Retina (tissue), 1 donor: ENCODE measurements at regions not wholly inside any gene's neighbourhood (a gene's known extent, or its start where the extent isn't known, plus 50 kb on each side); places are given as distances from the start of the nearest gene placed in this dataset.

Experiments used
- DNase-seq: peaks from one replicate; pipeline ENCODE4 v3.0.0-alpha.2; 2016

DNA sequence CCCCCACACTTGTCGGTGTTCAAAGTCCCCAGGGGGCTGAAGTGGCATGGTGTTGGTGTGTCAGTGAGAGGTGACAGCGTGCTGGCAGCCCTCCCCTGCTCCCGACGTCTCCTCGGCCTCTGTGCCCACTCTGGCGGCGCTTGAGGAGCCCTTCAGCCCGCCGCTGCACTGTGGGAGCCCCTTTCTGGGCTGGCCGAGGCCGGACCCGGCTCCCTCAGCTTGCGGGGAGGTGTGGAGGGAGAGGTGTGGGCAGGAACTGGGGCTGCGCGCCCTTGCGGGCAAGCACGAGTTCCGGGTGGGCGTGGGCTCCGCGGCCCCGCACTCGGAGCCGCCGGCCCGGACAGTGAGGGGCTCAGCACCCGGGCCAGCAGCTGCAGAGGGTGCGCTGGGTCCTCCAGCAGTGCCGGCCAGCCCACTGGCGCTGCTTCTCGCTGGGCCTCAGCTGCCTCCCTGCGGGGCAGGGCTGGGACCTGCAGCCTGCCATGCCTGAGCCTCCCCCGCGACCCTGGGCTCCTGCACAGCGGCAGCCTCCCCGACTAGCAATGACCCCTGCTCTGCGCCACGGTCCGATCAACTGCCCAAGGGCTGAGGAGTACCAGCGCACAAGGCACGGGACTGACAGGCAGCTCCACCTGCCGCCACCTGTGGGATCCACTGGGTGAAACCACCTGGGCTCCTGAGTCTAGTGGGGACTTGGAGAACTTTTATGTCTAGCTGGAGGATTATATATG is 224.1 kb upstream of the RIOK2 start:
- no peak for DNase-seq

DNA sequence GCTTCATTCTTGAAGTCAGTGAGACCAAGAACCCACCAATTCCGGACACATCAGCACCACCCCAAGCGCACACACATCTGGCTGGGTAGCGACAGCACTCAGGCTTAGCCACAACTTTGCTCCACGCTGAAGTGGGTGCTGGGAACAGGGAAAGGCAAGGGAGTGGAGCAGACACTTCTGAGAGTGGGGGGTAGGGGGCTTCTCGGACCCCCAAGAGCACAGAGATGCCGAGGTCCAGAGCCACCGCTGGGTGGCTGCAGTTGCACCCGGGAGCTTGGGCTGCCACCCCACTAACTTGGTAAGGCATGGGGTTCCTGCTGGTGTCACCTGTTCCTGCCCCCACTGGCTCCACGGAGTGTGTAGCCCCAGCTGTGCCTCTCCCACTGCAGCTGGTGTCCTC is 225.3 kb upstream of the RIOK2 start:
- no peak for DNase-seq

DNA sequence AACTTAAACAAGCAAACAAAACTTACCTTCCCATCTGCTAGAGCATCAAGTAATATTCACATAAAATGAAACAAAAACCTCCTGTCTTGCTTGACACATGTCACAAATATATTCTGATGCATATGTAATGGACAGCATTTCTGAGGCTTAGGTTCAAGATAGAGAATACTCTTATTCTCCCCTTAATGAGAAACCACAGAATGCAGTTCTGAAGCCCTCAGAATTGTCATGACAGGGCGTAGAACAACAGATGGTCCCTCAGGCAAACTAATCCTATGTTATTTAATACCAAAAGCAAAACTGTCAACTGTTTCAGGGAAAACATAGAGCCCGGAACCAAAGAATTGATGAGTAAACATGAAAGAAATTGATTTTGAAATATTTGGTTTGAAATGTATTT is 229.9 kb upstream of the RIOK2 start:
- DNase-seq: no peak

DNA sequence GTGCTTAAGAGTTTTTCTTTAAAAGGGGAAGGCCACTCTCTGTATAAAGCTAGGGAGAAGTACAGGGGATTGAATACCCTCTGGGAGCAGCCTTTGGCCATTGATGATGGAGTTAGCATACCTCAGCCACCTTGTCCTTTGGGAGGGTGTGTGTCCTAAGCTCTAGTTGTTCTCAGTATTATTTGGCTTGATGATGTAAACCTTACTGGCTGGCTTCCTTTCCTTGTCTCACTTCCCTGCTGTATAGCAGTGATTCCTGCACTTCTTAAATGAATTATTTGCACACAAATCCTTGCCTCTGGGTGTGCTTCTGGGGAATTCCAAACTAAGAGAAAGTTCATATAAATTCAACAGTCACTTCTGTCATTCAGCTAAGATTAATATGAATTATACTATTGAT is 234.9 kb upstream of the RIOK2 start:
- no peak for DNase-seq

DNA sequence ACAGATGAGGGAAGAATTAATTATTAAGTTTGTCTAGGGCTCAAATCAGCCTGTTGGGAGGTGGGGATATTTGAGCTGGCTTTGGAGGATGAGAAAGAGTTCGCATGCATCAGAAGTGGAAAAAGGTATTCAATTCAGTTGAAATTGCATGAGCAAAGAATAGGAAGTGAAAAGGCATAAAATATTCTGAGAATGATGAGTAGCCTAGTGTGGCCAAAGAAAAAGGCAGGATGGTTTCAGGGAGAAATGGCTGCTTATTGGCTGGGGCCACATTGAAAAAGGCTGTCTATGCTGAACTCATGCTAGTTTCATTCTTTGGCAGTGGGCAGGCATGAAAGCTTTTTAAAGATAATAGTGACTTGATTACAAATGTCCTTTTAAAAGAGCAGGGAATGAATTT is 235.4 kb upstream of the RIOK2 start:
- no peak for DNase-seq

DNA sequence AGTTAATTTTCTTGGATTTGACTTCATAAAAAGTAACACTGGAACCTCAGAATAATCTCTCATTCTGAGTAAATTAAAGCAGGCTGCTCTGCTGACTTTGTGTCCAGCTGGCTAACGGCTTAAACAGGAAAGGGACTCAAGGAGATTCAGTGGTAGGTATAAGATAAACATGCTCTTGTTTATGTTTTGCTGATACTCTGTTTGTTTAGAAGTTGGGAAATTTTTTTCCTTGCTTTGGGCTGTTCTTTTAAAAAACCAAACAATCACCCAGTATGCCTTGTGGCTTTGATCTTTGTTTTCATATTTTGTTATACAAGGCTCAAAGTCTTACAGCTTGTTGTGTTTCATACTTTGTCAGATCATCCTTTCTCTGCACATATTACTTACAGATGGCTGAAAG is 237.6 kb upstream of the RIOK2 start:
- DNase-seq: no peak

DNA sequence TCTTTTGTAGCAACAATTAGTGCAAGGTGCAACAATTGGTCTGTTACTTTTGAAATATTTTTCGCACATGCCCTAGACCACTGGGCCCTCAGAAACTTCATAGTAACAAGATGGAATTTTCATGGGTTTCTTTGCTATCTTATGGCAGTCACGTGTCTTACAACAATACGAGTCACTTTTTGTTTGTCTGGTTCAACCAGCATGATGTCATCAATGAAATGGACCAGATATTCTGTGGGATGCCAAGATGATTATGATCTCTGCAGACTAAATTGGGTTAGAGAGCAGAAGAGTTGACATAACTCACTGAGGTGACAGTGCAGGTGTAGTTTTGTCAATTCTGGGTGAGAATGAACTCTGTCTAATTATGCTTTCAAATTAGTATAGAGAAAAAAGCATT is 239.6 kb upstream of the RIOK2 start:
- DNase-seq: no peak

DNA sequence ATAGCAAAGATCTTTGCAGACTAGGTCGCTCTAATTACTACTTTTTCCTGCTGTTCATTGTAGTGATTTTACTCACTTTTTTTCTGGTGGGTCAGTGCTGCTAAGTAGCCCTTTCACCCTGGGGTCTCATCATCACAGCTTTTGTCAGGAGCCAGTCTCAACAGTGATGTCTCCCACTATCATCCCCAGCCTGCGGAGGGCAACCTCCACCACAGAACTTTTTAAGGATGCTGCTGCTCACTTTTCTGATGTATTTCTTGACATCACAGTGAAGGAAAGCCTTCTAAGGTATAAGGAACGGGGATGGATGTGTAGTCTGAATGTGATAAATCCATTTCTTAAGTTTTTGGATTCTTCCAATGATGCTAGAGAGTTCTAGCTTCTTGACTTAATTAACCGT is 242.5 kb upstream of the RIOK2 start:
- DNase-seq: no peak

DNA sequence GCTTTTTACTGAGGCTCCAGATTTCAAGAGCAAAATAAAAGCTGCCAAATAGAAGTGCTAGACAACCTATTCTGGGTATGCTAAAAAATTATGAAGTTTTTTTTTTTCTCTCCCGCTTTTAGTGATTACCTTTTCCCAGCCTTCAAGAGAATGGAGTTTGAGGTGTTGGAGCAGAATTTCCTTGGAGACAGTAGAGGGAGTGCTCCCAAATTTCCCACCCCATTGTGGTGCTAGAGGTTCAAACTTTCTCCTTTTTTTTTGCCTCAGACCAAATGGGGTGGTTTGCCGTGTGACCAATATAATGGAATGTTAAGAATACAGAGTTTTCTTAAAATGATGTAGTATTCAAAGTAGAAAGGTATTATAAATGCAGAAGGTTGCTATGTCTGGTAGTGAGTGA is 244.2 kb upstream of the RIOK2 start:
- DNase-seq: no peak

DNA sequence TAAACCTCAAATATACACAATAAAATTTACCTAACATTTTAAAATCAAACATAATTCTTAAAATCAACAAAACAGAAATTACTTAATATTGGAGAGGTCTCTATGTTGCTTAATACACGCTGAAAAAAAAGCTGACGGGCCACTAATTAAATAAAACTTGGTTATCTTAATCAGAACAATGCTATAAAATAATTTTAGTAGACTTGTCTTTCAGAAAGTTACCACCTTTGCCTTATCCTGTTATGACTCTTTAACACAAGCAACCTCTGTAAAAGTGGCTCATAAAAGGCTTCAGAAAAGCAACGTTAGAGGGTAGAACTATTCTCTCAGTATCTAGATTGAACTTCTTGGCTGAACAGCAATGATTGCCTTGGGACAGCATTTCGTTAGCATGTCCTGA is 251.0 kb upstream of the RIOK2 start:
- no peak for DNase-seq

DNA sequence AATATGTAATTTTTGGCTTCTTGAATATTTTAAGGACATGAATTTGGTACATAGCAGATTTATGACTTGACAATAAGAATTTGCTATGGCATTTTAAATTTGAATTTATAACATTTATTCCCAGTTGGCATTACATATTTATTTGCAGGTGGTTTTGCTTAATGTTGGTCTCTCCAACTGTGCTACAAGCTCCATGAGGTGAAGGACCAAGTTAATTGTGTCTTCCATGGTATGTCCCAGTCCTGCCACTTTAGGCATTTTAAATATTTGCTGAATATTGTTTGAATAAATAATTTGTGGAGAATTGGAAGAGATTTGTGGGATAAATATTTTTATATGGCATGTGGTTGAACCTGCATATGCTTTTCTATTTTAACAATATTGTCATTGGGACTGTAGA is 253.4 kb upstream of the RIOK2 start:
- DNase-seq: no peak

DNA sequence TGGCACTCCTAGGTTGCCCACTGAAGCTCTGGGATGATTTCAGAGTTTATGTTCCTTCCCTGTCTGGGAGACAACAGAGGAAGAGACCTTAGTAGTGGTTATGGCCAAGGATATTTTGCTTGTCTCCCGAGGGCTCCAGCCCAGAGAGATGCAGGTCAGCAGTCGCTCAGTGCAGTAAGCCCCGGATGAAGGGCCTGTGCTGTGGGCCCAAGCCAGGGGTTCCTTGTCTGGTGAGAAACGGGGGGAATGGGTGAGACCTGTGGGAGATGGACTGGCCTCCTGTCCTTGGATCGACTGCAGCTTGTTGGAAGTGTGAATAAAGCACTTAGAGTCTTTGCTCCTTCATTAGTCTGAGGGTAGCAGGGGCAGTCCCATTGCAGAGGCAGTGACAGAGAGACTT is 260.7 kb upstream of the RIOK2 start:
- no peak for DNase-seq

DNA sequence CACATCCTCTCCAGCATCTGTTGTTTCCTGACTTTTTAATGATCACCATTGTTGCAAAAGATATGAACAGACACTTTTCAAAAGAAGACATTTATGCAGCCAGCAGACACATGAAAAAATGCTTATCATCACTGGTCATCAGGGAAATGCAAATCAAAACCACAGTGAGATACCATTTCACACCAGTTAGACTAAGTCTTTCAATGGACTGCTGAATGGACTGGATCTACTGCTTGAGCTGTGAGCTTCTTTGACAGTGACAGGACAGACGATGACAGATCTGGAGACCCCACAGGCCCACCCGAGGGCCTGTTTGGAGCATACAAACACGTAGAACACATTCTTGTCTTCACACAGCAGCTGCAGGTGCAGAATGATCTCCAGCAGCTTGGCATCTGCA is 266.1 kb upstream of the RIOK2 start:
- DNase-seq: no peak

DNA sequence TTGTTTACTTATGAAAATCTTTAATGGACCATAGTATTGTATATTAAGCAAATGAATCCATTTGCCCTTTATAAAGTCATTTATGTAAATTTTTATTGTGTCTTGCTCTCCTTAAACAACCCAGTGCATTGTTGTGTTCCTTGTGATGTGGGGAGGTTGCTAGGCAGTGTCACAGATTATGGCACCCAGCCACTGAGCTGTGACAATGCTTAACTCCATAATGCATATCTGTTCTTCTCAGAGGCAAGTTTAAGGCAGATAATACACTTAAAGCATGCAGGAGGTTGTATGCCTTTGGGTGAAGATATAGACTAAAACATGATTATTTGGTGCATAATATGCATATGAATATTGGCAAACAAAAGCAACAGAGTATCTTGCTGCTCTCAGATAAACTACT is 269.6 kb upstream of the RIOK2 start:
- no peak for DNase-seq

DNA sequence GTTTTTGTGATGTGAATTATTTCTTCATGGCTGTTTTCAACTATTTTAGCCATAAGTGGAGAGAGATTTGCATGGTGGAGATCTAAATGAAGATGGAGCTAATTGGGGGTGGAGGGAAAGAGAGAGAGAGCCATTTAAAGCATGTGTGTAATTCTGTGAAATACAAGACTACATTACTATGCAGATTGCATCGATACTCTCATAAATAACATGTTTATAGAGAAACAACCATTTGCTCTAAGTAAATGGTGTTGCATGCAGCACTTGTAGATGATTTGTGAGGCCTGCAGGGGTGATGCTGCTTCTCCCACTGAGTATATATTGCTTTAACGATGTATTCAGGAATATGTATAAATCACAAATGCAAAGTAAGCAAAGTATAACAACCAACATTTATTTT is 270.2 kb upstream of the RIOK2 start:
- no peak for DNase-seq

DNA sequence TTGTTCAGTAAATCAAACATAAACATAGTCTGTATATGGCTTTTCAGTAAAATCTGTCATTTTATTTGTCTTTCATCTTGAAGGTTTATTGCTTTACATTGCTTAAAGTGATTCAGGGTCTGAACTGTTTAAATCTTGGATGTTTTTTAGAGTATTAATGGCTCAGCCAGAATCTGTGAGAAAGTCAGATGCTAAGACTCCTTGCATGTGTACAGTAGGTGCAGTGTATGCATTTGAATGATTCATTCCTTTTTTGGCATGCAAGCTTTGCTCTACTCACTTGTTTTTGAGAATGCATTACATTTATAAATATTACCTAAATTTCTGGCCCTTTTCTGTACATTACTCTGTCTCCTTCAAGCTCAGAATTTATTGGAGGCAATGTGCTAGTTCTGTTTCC is 271.0 kb upstream of the RIOK2 start:
- no peak for DNase-seq

DNA sequence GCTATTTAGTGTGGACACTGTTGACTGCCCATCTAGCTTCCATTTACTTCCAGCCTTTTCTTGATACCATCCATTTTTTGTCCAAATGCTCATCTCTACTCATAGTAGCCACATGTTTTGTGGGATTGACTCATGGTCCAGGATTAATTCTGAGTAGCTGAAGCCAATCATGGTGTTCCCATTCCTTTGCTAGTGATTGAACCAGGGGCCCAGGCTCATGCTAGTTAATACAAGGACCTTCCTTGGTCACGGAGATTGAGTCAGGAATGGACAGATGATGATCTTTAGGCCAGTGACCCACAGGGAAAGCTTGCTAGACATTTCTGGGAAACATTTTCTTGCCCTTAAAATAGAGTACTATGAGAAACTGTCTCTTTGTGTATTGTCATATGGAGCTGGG is 272.9 kb upstream of the RIOK2 start:
- DNase-seq: no peak

DNA sequence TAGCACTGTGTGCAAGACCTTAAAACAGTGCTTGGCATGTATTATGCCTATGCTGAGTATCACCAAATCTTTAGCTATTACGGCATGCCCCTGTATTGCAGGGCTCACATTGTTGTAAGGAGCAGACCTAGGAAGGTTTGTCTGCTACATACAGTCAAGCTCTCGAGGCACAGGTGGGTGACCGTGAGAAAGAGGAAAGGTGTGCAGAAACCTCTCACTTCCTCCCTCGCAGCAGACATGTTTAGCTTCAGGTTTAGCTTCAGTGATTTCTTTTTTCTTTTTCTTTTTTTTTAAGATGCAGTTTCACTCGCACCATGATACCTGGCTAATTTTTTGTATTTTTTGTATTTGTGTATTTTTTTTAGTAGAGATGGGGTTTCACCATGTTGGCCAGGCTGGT is 275.8 kb upstream of the RIOK2 start:
- no peak for DNase-seq

DNA sequence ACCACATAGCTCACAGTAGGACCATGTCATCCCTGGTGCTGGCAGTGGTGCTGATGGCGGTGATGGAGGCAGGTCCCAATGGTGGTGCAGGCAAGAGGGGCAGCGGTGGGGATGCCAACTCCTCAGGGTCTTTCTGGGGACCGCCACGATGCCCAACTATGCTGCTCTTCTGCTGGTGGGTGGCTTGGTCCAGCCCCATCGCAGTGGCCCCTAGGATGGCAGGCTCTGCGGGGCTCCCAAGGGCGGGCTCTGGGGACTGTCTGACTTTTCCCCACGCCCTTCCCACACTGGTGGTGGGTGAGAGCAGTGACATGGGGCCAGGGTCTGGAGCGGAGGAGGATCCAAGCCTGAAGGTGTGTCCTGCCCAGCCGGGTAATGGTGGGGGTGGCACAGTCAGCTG is 288.9 kb upstream of the RIOK2 start:
- no peak for DNase-seq

DNA sequence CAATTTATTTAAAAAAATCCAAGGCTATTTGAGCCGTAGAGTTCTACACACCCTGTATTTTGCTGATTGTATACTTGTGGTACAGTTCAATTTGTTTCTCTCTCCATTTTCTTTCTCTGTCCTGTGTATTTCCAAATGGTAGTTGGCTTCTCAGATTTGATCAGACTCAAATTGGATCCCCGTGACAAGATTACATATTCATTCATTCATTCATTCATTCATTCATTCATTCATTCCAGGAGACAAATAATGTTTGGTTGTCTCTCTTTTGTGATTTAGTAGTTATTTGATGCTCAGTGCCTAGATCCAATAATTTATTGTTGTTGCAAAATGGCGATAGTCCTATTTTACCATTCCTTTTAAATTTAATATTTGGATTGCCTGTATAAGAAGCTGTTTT is 292.8 kb upstream of the RIOK2 start:
- DNase-seq: no peak

DNA sequence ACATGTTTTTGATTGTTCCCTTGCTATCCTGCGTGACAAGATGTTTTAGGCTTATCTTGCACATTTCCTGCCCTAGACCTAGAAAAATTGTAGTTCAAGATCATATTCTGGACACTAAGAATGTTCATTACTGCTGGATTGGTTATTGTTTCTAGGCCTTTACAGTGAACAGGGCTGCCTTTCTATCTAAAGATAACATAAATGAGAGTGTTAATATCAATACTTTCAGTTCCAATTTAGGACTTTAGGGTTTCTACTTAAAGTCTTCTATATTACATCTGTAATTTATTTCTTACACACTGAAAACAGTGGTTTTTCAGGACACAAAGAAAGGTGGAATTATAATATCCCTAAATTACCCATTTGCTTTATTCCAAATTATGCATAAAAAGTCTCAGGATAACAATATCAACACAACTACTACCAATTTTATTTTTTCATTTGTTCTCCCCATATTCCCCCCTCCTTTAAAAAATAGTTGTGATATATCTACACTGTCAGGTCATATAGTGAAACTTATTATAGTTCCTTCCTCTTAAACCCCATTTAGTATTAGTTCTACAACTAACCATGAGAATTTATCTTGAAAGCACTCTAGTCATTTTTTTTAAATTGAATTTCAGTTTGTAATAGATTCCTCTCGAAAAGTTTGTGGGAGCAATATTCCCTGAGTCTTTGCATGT is 293.9 kb upstream of the RIOK2 start:
- DNase-seq: no peak

DNA sequence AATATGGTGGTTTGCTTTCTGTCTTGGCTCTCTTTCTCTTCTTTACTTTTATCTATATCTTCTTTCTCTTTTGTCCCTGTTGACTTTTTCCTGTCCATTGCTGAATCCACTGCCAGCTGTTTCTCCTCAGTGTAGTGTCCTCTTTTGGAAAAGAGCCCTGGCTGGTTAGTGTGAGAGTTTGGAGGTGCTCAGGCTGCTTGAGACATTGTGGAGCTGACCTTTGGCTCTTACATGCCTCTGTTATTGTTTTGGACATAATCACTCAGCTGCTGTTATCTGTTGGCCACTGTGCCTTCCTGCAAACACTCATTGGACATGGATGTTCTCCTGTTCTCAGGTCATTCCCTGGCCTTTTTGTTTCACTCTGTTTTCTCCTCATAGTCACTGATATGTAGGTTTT is 295.4 kb upstream of the RIOK2 start:
- peak; percentile 20 for DNase-seq

DNA sequence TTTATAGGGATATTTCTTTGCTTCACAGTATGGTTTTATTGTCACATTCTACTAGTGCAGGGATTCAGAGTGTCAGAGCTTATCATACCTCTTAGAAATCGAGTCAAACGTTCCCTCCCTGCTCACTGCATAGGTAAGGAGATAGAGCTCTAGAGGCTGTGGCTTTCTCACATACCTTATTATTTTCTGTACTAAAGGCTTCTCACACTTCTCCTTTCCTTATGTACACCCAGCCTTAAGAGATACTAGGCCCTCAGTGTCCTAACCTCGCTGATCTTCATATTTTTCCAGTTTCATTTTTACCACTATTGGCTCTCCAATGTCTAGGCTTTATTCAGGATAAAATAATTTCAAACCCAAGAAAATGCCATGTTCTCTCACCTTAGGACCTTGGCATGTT is 297.3 kb upstream of the RIOK2 start:
- DNase-seq: no peak

DNA sequence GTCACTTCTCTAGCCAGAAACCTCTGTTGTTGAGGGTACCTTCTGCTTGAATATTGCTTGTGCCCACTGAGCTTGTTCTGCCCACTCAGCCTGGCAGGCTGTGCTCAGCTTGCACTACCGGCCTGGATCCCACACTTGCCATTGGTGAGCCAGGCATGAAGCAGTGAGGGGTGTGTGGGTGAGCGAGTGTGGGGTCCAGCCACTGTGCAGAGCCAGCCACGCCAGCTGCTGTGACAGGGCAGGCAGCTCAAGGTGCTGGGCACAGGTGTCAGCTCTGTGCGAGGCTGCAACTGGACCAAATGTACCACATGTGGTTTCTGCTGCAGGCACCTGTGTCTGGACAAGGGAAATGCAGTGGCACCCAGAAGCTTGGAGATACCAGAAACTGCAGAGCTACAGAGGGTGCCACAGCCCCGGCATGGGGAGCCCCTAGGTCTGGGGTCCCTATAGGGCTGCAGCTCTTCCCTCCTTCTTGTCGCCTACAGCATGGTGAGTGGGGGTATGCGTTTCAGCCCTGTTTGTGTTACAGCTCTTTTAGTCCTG is 305.1 kb upstream of the RIOK2 start:
- DNase-seq: no peak
